HL-60 (cell line): ENCODE measurements at regions not wholly inside any gene's neighbourhood (a gene's known extent, or its start where the extent isn't known, plus 50 kb on each side); places are given as distances from the start of the nearest gene placed in this dataset.
A peak's percentile ranks its signal among the peaks of the same experiment; 100 is the strongest.
"Not testable (repeated sequence)": the region's sequence is repeated elsewhere in the genome, so short reads cannot be mapped to it uniquely, and the experiment has no call there.

ENCODE experiments used
- DNase-seq, 2 experiments: peaks; one replicate each; pipeline ENCODE4 v3.0.0-alpha.2; 2010 to 2020; ENCODE audit warnings: low read depth in 1 of 2, low spot score in 1 of 2
- H3K27ac ChIP-seq: fragments of 250-450 bp; sonication (Bioruptor Pico); replicated peaks from 2 replicates; pipeline ENCODE4 v1.5.1; 2020; ENCODE audit warnings: mild to moderate bottlenecking, moderate library complexity
- H3K27me3 ChIP-seq: fragments of 250-450 bp; sonication (Bioruptor Pico); 2 replicates; pipeline ENCODE4 v1.5.1; 2021; ENCODE audit warnings: mild to moderate bottlenecking, moderate library complexity; ENCODE audit not compliant: insufficient read depth, poor library complexity, severe bottlenecking
- H3K4me3 ChIP-seq: replicated peaks from 2 replicates; pipeline ENCODE4 v1.5.1; 2011; ENCODE audit warnings: mild to moderate bottlenecking, control low read depth, low read length; ENCODE audit not compliant: insufficient read depth
- CTCF ChIP-seq: IDR thresholded peaks from one replicate; pipeline ENCODE4 v1.5.1; 2011; ENCODE audit warnings: low read length, control low read depth, inconsistent platforms; ENCODE audit not compliant: insufficient read depth
- GABPA ChIP-seq: IDR thresholded peaks from 2 replicates; pipeline ENCODE4 v1.6.1; 2012; ENCODE audit warnings: low read depth
- POLR2AphosphoS5 ChIP-seq: IDR thresholded peaks from 2 replicates; pipeline ENCODE4 v1.6.1; 2012; ENCODE audit warnings: low read depth
- REST ChIP-seq: IDR thresholded peaks from 2 replicates; pipeline ENCODE4 v1.6.1; 2012; ENCODE audit warnings: low read depth; ENCODE audit not compliant: insufficient replicate concordance
- SPI1 ChIP-seq: IDR thresholded peaks from 2 replicates; pipeline ENCODE4 v1.6.1; 2012; ENCODE audit warnings: low read depth, mild to moderate bottlenecking, borderline replicate concordance

- peak; percentile 70 to 90 for DNase-seq
- TF ChIP-seq SPI1 (peak; percentile 40; the same call in 1 of the 2 replicates), REST (no peak), POLR2AphosphoS5 (peak; percentile 29; the same call in 1 of the 2 replicates)
- no peaks in the 10 kb centered on the region for H3K27me3 ChIP-seq
These were observed 55.9 kb upstream of the PIK3CB start for GRCh38 chr3:138890555-138891187.

GRCh38 chr3:138889792-138890191 lies 55.1 kb upstream of the PIK3CB start:
- no peaks in the 10 kb centered on the region for H3K27me3 ChIP-seq
- H3K4me3 ChIP-seq = no peak overlapping the region
- H3K27ac ChIP-seq = peak overlapping the region; percentile 92
- TF ChIP-seq GABPA = no peak
- no peak for TF ChIP-seq REST
- no peak for TF ChIP-seq POLR2AphosphoS5
- no peak for TF ChIP-seq CTCF
- TF ChIP-seq SPI1 = no peak
- DNase-seq = no peak

More at GRCh38 chr3:138890555-138891187, 55.9 kb upstream of the PIK3CB start:
- Histone ChIP-seq H3K4me3 (no peak overlapping the region), H3K27ac (peak overlapping the region; percentile 92)

GRCh38 chr3:138888560-138888959 lies 53.8 kb upstream of the PIK3CB start:
- TF ChIP-seq SPI1 (no peak), REST (no peak)
- peak in 1 of 2 experiments; percentile 25 for DNase-seq
- H3K4me3 ChIP-seq = no peak overlapping the region
- H3K27ac ChIP-seq = peak overlapping the region; percentile 92
- no peaks in the 10 kb centered on the region for H3K27me3 ChIP-seq

- DNase-seq, H3K4me3 ChIP-seq, H3K27me3 ChIP-seq: not testable (repeated sequence)
- peak overlapping the region; percentile 58 for H3K27ac ChIP-seq
These were observed 51.4 kb upstream of the PIK3CB start for GRCh38 chr3:138886096-138886495.
